ENCODE measurements at regions not wholly inside any gene's neighbourhood (a gene's known extent, or its start where the extent isn't known, plus 50 kb on each side); places are given as distances from the start of the nearest gene placed in this dataset.
"Not testable (repeated sequence)": the region's sequence is repeated elsewhere in the genome, so short reads cannot be mapped to it uniquely, and the experiment has no call there.

GRCh38 chr14:51463461-51463860 is 188.2 kb upstream of the FRMD6 start:
- Histone ChIP-seq H3K4me3 (ENCODE audit: low read length) (no peak overlapping the region), H3K9me3 (ENCODE audit: control insufficient read depth in 2 of 3, low read length in 3 of 3) (no peaks in the 10 kb centered on the region), H3K4me1 (ENCODE audit: control insufficient read depth in 2 of 2, insufficient read depth in 2 of 2, low read length in 2 of 2) (no peaks in the 10 kb centered on the region), H3K27ac (ENCODE audit: low read depth, low read length) (no peak overlapping the region), H3K27me3 (ENCODE audit: control insufficient read depth in 2 of 2, insufficient read depth in 2 of 2, low read length in 2 of 2) (no peaks in the 10 kb centered on the region), H3K36me3 (ENCODE audit: control insufficient read depth in 2 of 3, insufficient read depth in 3 of 3, low read length in 3 of 3) (no peaks in the 10 kb centered on the region)
- Mint-ChIP-seq H3K27me3 (peaks cover 0 to 5% (median 0%) of the 10 kb centered on the region in 5 donors), H3K9me3 (peaks cover 0 to 13% (median 1%) of the 10 kb centered on the region in 11 donors), H3K27ac (no peak overlapping the region), H3K36me3 (no peaks in the 10 kb centered on the region), H3K4me1 (no peaks in the 10 kb centered on the region), H3K4me3 (no peak overlapping the region)
- ATAC-seq (no peak), DNase-seq (no peak)
- ChIA-PET POLR2A (no interaction called here), CTCF (no interaction called here)
- intact Hi-C loops (cut with micrococcal nuclease), result no loop called here

GRCh38 chr14:51464411-51464810 is 187.3 kb upstream of the FRMD6 start:
- Mint-ChIP-seq H3K36me3 (no peaks in the 10 kb centered on the region), H3K4me1 (no peaks in the 10 kb centered on the region), H3K4me3 (no peak overlapping the region), H3K27me3 (peaks cover 0 to 5% (median 0%) of the 10 kb centered on the region in 5 donors), H3K9me3 (peaks cover 0 to 16% (median 1%) of the 10 kb centered on the region in 11 donors), H3K27ac (no peak overlapping the region)
- H3K36me3 ChIP-seq (ENCODE audit: control insufficient read depth in 2 of 3, insufficient read depth in 3 of 3, low read length in 3 of 3), result no peaks in the 10 kb centered on the region
- DNase-seq, result no peak
- no peaks in the 10 kb centered on the region for H3K4me1 ChIP-seq (ENCODE audit: control insufficient read depth in 2 of 2, insufficient read depth in 2 of 2, low read length in 2 of 2)
- CTCF ChIA-PET, result no interaction called here
- no peak overlapping the region for H3K27ac ChIP-seq (ENCODE audit: low read depth, low read length)
- no peak for ATAC-seq
- H3K27me3 ChIP-seq (ENCODE audit: control insufficient read depth in 2 of 2, insufficient read depth in 2 of 2, low read length in 2 of 2), result no peaks in the 10 kb centered on the region
- H3K9me3 ChIP-seq (ENCODE audit: control insufficient read depth in 2 of 3, low read length in 3 of 3), result no peaks in the 10 kb centered on the region
- intact Hi-C loops (cut with micrococcal nuclease), result no loop called here
- no peak overlapping the region for H3K4me3 ChIP-seq (ENCODE audit: low read length)
- POLR2A ChIA-PET, result no interaction called here

- no peak overlapping the region for H3K27ac Mint-ChIP-seq
- POLR2A ChIA-PET, result no interaction called here
- H3K27me3 Mint-ChIP-seq, result peaks cover 0 to 5% (median 0%) of the 10 kb centered on the region in 5 donors
- H3K36me3 Mint-ChIP-seq, result no peaks in the 10 kb centered on the region
- no peak overlapping the region for H3K4me3 Mint-ChIP-seq
- no peaks in the 10 kb centered on the region for H3K4me1 ChIP-seq (ENCODE audit: control insufficient read depth in 2 of 2, insufficient read depth in 2 of 2, low read length in 2 of 2)
- ATAC-seq (no peak), DNase-seq (no peak)
- H3K27ac ChIP-seq (ENCODE audit: low read depth, low read length), result no peak overlapping the region
- intact Hi-C loops (cut with micrococcal nuclease), result no loop called here
- H3K4me1 Mint-ChIP-seq, result no peaks in the 10 kb centered on the region
- H3K9me3 Mint-ChIP-seq, result peaks cover 0 to 16% (median 1%) of the 10 kb centered on the region in 11 donors
- CTCF ChIA-PET, result no interaction called here
- H3K4me3 ChIP-seq (ENCODE audit: low read length), result no peak overlapping the region
- no peaks in the 10 kb centered on the region for H3K36me3 ChIP-seq (ENCODE audit: control insufficient read depth in 2 of 3, insufficient read depth in 3 of 3, low read length in 3 of 3)
- H3K27me3 ChIP-seq (ENCODE audit: control insufficient read depth in 2 of 2, insufficient read depth in 2 of 2, low read length in 2 of 2), result no peaks in the 10 kb centered on the region
- no peaks in the 10 kb centered on the region for H3K9me3 ChIP-seq (ENCODE audit: control insufficient read depth in 2 of 3, low read length in 3 of 3)
Observed at GRCh38 chr14:51465486-51465885, 186.2 kb upstream of the FRMD6 start.

GRCh38 chr14:51467392-51467791 is 184.3 kb upstream of the FRMD6 start:
- H3K4me3 ChIP-seq (ENCODE audit: low read length); H3K9me3 ChIP-seq (ENCODE audit: control insufficient read depth in 2 of 3, low read length in 3 of 3); H3K4me1 ChIP-seq (ENCODE audit: control insufficient read depth in 2 of 2, insufficient read depth in 2 of 2, low read length in 2 of 2); H3K27me3 ChIP-seq (ENCODE audit: control insufficient read depth in 2 of 2, insufficient read depth in 2 of 2, low read length in 2 of 2); DNase-seq; intact Hi-C loops (cut with micrococcal nuclease); H3K27me3 Mint-ChIP-seq; ATAC-seq; H3K4me1 Mint-ChIP-seq; H3K27ac Mint-ChIP-seq; H3K27ac ChIP-seq (ENCODE audit: low read depth, low read length); H3K36me3 ChIP-seq (ENCODE audit: control insufficient read depth in 2 of 3, insufficient read depth in 3 of 3, low read length in 3 of 3); H3K36me3 Mint-ChIP-seq; H3K4me3 Mint-ChIP-seq; CTCF ChIA-PET; POLR2A ChIA-PET: not testable (repeated sequence)
- peaks cover 0 to 17% (median 1%) of the 10 kb centered on the region in 11 donors for H3K9me3 Mint-ChIP-seq

- Mint-ChIP-seq H3K9me3 (peaks cover 0 to 17% (median 1%) of the 10 kb centered on the region in 11 donors), H3K27me3 (peaks cover 0 to 12% (median 9%) of the 10 kb centered on the region in 5 donors), H3K4me1 (no peaks in the 10 kb centered on the region), H3K27ac (no peak overlapping the region), H3K4me3 (no peak overlapping the region), H3K36me3 (no peaks in the 10 kb centered on the region)
- ChIA-PET CTCF (no interaction called here), POLR2A (no interaction called here)
- Histone ChIP-seq H3K36me3 (ENCODE audit: control insufficient read depth in 2 of 3, insufficient read depth in 3 of 3, low read length in 3 of 3) (no peaks in the 10 kb centered on the region), H3K9me3 (ENCODE audit: control insufficient read depth in 2 of 3, low read length in 3 of 3) (no peaks in the 10 kb centered on the region), H3K4me3 (ENCODE audit: low read length) (no peak overlapping the region), H3K27me3 (ENCODE audit: control insufficient read depth in 2 of 2, insufficient read depth in 2 of 2, low read length in 2 of 2) (no peaks in the 10 kb centered on the region), H3K27ac (ENCODE audit: low read depth, low read length) (no peak overlapping the region), H3K4me1 (ENCODE audit: control insufficient read depth in 2 of 2, insufficient read depth in 2 of 2, low read length in 2 of 2) (no peaks in the 10 kb centered on the region)
- intact Hi-C loops (cut with micrococcal nuclease), result no loop called here
- DNase-seq (no peak), ATAC-seq (no peak)
Observed at GRCh38 chr14:51468523-51468922, 183.2 kb upstream of the FRMD6 start.

- H3K4me1 ChIP-seq (ENCODE audit: control insufficient read depth in 2 of 2, insufficient read depth in 2 of 2, low read length in 2 of 2), result no peaks in the 10 kb centered on the region
- intact Hi-C loops (cut with micrococcal nuclease), result no loop called here
- ChIA-PET POLR2A (interaction anchor here (0.6 kb wide), 1 partner anchor 804 kb away, joined by 3 read pairs; no protein-coding TSS in a partner anchor), CTCF (no interaction called here)
- H3K36me3 ChIP-seq (ENCODE audit: control insufficient read depth in 2 of 3, insufficient read depth in 3 of 3, low read length in 3 of 3), result no peaks in the 10 kb centered on the region
- Mint-ChIP-seq H3K4me1 (no peaks in the 10 kb centered on the region), H3K36me3 (no peaks in the 10 kb centered on the region), H3K27me3 (peaks cover 5 to 30% (median 15%) of the 10 kb centered on the region in 5 donors), H3K4me3 (no peak overlapping the region), H3K9me3 (peaks cover 0 to 17% (median 0%) of the 10 kb centered on the region in 11 donors), H3K27ac (no peak overlapping the region)
- no peaks in the 10 kb centered on the region for H3K9me3 ChIP-seq (ENCODE audit: control insufficient read depth in 2 of 3, low read length in 3 of 3)
- H3K4me3 ChIP-seq (ENCODE audit: low read length), result no peak overlapping the region
- ATAC-seq (no peak), DNase-seq (no peak)
- H3K27ac ChIP-seq (ENCODE audit: low read depth, low read length), result no peak overlapping the region
- no peaks in the 10 kb centered on the region for H3K27me3 ChIP-seq (ENCODE audit: control insufficient read depth in 2 of 2, insufficient read depth in 2 of 2, low read length in 2 of 2)
Observed at GRCh38 chr14:51472881-51473280, 178.8 kb upstream of the FRMD6 start.

- ChIA-PET POLR2A (interaction anchor here (0.6 kb wide), 1 partner anchor 803 kb away, joined by 3 read pairs; no protein-coding TSS in a partner anchor), CTCF (no interaction called here)
- intact Hi-C loops (cut with micrococcal nuclease), result no loop called here
- Histone ChIP-seq H3K4me1 (ENCODE audit: control insufficient read depth in 2 of 2, insufficient read depth in 2 of 2, low read length in 2 of 2) (no peaks in the 10 kb centered on the region), H3K9me3 (ENCODE audit: control insufficient read depth in 2 of 3, low read length in 3 of 3) (no peaks in the 10 kb centered on the region), H3K4me3 (ENCODE audit: low read length) (no peak overlapping the region), H3K36me3 (ENCODE audit: control insufficient read depth in 2 of 3, insufficient read depth in 3 of 3, low read length in 3 of 3) (no peaks in the 10 kb centered on the region), H3K27ac (ENCODE audit: low read depth, low read length) (no peak overlapping the region), H3K27me3 (ENCODE audit: control insufficient read depth in 2 of 2, insufficient read depth in 2 of 2, low read length in 2 of 2) (no peaks in the 10 kb centered on the region)
- Mint-ChIP-seq H3K27me3 (peaks cover 5 to 30% (median 15%) of the 10 kb centered on the region in 5 donors), H3K27ac (no peak overlapping the region), H3K36me3 (no peaks in the 10 kb centered on the region), H3K4me3 (no peak overlapping the region), H3K4me1 (no peaks in the 10 kb centered on the region), H3K9me3 (peaks cover 0 to 17% (median 0%) of the 10 kb centered on the region in 11 donors)
- ATAC-seq (no peak), DNase-seq (no peak)
Observed at GRCh38 chr14:51473351-51473750, 178.4 kb upstream of the FRMD6 start.

All from naive thymus-derived CD4-positive, alpha-beta T cell (primary cell).